GM18951 (cell line): ENCODE measurements at regions not wholly inside any gene's neighbourhood (a gene's known extent, or its start where the extent isn't known, plus 50 kb on each side); places are given as distances from the start of the nearest gene placed in this dataset.

Experiments used
- POLR2A ChIP-seq: IDR thresholded peaks from 4 replicates; pipeline ENCODE4 v1.6.1; 2011; ENCODE audit warnings: mild to moderate bottlenecking; ENCODE audit not compliant: insufficient read length, insufficient read depth; ENCODE audit errors: extremely low read depth
- in situ Hi-C: fragments of 300-500 bp; cut with MboI; formaldehyde crosslinking; loops from one replicate; pipeline ENCODE4 v1.12.0; 2022; ENCODE audit warnings: low sequenced_read_pairs, mixed read lengths, inconsistent platforms; ENCODE audit not compliant: unreplicated experiment

- TF ChIP-seq POLR2A, result no peak
- in situ Hi-C loops, result no loop called here
Measured at GRCh38 chr5:152932621-152933020, 527.5 kb upstream of the NMUR2 start.

DNA sequence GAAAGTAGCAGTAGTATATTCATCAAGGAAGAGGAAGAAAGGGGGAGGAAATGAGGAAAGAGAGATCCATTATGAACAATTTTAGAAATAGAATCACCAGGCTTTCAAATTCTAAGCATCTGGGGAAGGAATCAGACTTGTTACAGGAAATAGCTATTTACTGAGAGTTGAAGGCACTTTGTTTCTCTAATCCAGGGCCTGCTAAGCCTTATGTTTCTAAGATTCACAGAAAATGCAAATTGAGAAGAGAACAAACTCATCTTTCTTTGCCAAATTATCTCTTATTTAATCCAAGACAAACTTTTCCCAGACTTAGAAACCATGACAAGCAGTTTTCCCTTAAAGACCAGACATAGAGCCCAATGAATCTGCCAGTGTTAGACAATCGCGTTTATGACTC, 528.0 kb upstream of the NMUR2 start:
- in situ Hi-C loops, result no loop called here
- no peak for TF ChIP-seq POLR2A

GRCh38 chr5:152938630-152939029, 533.6 kb upstream of the NMUR2 start:
- no peak for TF ChIP-seq POLR2A
- in situ Hi-C loops, result no loop called here

GRCh38 chr5:152942633-152943336, 537.7 kb upstream of the NMUR2 start:
- in situ Hi-C loops, result no loop called here
- TF ChIP-seq POLR2A, result no peak

- TF ChIP-seq POLR2A, result no peak
- in situ Hi-C loops, result no loop called here
Measured at GRCh38 chr5:152953788-152954483, 536.5 kb upstream of the GRIA1 start.

GRCh38 chr5:152956943-152957613, 533.4 kb upstream of the GRIA1 start:
- in situ Hi-C loops, result no loop called here

DNA sequence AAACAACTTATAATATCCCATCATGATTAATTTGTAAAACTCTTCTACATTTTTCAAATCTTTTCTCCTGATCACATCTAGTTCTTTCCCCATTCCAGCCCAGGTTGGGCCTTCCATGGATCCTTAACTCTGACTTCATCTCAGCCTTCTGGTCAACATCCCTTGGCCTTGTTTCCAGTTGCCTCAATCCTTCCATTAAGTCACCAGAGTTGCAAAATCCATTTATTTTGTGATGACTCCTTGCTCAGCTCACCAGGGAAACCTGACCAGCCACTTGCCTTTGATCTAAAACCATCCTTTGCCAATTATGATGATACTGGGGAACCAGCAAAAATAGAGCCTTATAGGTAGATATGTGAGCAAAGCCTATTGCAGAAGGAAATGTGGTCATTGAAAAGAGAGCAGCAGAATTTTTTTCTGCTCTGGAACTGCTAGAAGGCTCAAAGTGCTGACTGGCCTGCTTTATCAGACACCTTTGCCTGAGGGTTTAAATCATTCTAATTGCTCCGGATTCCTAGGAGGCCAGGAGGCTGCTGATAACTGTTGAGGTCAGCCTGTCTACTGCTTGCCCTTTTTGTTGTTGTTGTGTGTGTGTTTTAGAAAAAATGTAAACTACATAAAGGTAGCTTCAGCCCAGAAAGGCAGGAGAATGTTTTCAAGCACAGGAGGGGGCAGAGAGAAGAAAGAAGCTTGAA, 512.2 kb upstream of the GRIA1 start:
- in situ Hi-C loops, result no loop called here

More at GRCh38 chr5:152956943-152957613, 533.4 kb upstream of the GRIA1 start:
- TF ChIP-seq POLR2A, result no peak

DNA sequence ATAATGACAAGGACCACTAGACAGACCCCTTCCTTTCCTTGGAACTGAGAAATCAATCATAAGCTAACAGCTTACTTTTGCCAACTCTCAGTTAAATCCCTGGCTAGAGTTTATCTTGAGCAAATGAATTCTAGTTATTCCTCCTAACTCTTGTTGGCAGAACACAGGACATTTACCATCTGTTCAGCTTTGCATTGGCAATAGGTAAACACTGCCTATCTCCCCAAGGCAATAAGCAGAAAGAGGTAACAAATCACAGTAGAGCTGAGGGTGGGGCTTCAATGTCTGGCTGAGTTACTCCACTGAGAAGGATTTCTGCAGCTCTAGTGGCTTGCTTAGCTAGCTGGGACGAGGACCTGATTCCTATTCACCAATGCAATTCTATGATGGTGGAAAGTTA, 503.3 kb upstream of the GRIA1 start:
- in situ Hi-C loops, result no loop called here
- no peak for TF ChIP-seq POLR2A

More for the DNA sequence above, 512.2 kb upstream of the GRIA1 start:
- TF ChIP-seq POLR2A, result no peak

DNA sequence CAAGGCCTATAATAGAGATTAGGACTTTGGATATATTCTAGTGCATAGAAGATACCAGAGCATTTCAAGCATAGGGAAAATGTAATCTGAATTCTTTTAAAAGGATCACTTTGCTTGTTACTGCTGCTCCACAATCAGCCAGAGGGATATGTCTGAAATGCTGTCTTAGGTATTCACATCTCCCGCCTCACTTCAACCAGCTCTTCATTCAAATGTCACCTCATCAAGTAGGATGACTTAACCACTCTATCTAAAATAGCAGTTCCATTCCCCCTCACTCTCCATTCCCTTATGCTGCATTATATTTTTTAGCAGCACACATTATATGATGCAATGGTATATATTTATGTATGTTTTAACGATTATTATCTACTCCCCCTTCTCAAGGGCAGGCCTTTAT, 500.3 kb upstream of the GRIA1 start:
- no peak for TF ChIP-seq POLR2A
- in situ Hi-C loops, result no loop called here

DNA sequence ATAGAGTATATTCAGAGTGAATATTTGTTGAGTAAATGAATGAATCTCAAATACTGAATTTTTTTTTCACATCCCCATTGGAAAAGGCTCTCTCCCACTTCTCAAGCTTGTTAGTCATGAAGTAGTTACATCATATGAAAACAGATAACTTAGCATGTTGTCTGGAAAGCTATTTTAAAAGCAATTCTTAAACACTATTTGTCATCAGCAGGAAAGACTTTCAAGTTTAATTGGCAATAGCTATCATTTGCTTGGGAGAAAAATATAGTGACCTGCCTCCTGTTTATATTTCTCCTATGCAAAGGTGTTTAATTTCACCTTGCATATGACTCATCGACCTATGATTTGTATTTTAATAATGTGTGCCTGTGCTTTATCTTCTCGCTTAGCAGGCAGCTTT, 499.8 kb upstream of the GRIA1 start:
- in situ Hi-C loops, result no loop called here
- TF ChIP-seq POLR2A, result no peak

GRCh38 chr5:152994033-152994680, 496.3 kb upstream of the GRIA1 start:
- in situ Hi-C loops, result no loop called here
- TF ChIP-seq POLR2A, result no peak

DNA sequence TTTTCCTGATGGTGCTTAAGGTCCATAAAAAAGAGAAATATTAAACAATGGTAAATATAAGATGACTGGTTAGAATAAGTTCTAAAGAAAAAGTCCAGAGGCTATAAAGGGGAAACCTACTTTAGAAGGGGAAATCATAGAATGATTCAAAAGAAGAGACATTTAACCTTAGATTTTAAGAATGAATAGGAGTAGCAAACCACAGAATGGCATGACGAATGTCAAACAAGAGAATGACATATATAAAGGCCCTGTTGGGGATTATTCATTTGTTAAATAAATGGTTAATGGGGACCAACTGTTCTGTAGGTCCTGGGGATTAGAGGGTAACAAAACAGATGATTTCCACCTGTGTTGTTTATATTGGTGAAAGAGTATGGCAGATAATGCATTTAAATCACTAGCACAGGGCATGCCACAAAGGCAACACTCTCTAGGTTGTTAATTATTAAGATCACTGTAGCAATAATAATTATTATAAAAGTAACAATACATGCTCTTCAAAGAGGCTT, 495.2 kb upstream of the GRIA1 start:
- no peak for TF ChIP-seq POLR2A
- in situ Hi-C loops, result no loop called here
